Glutamatergic neuron (in vitro differentiated cells): ENCODE measurements at regions not wholly inside any gene's neighbourhood (a gene's known extent, or its start where the extent isn't known, plus 50 kb on each side); places are given as distances from the start of the nearest gene placed in this dataset.
"Not testable (repeated sequence)": the region's sequence is repeated elsewhere in the genome, so short reads cannot be mapped to it uniquely, and the experiment has no call there.

Experiments
- DNase-seq: peaks from one replicate; pipeline ENCODE4 v3.0.0; 2022
- H3K27ac Mint-ChIP-seq: one replicate; pipeline ENCODE4 v1.8.0; 2020; ENCODE audit warnings: mild to moderate bottlenecking, mixed read lengths, inconsistent platforms; ENCODE audit not compliant: unreplicated experiment
- H3K27me3 Mint-ChIP-seq: one replicate; pipeline ENCODE4 v1.8.0; 2020; ENCODE audit warnings: mild to moderate bottlenecking, moderate library complexity, mixed read lengths, inconsistent platforms; ENCODE audit not compliant: unreplicated experiment
- H3K36me3 Mint-ChIP-seq: one replicate; pipeline ENCODE4 v1.8.0; 2020; ENCODE audit warnings: mild to moderate bottlenecking, mixed read lengths, inconsistent platforms; ENCODE audit not compliant: unreplicated experiment
- H3K4me1 Mint-ChIP-seq: one replicate; pipeline ENCODE4 v1.8.0; 2020; ENCODE audit warnings: mild to moderate bottlenecking, low read depth, mixed read lengths, inconsistent platforms; ENCODE audit not compliant: unreplicated experiment
- H3K4me3 Mint-ChIP-seq: one replicate; pipeline ENCODE4 v1.8.0; 2020; ENCODE audit warnings: mild to moderate bottlenecking, mixed read lengths, inconsistent platforms; ENCODE audit not compliant: unreplicated experiment
- H3K9me3 Mint-ChIP-seq: one replicate; pipeline ENCODE4 v1.8.0; 2020; ENCODE audit warnings: mild to moderate bottlenecking, moderate library complexity, mixed read lengths, inconsistent platforms; ENCODE audit not compliant: unreplicated experiment
- CTCF ChIP-seq: fragments of 200-600 bp; sonication (generic); IDR thresholded peaks from one replicate; pipeline ENCODE4 v1.5.0; 2021; ENCODE audit not compliant: partially characterized antibody, unreplicated experiment

GRCh38 chr2:199055336-199055735, 402.4 kb downstream of the SATB2 start:
- Mint-ChIP-seq H3K4me1 (no peaks in the 10 kb centered on the region), H3K36me3 (no peaks in the 10 kb centered on the region), H3K9me3 (peaks cover 1% of the 10 kb centered on the region), H3K27ac (no peak overlapping the region), H3K4me3 (no peak overlapping the region), H3K27me3 (no peaks in the 10 kb centered on the region)
- TF ChIP-seq CTCF: no peak
- DNase-seq: no peak

GRCh38 chr2:199042660-199043379, 414.9 kb downstream of the SATB2 start:
- Mint-ChIP-seq H3K4me1 (no peaks in the 10 kb centered on the region), H3K9me3 (no peaks in the 10 kb centered on the region), H3K27ac (no peak overlapping the region), H3K4me3 (no peak overlapping the region), H3K36me3 (no peaks in the 10 kb centered on the region), H3K27me3 (no peaks in the 10 kb centered on the region)
- no peak for DNase-seq
- TF ChIP-seq CTCF: no peak

- Mint-ChIP-seq H3K9me3 (no peaks in the 10 kb centered on the region), H3K4me3 (no peak overlapping the region), H3K27ac (no peak overlapping the region), H3K36me3 (no peaks in the 10 kb centered on the region), H3K4me1 (no peaks in the 10 kb centered on the region), H3K27me3 (no peaks in the 10 kb centered on the region)
- no peak for TF ChIP-seq CTCF
- no peak for DNase-seq
Measured at GRCh38 chr2:199040522-199040921, 417.2 kb downstream of the SATB2 start.

- H3K27me3 Mint-ChIP-seq, H3K4me1 Mint-ChIP-seq, H3K4me3 Mint-ChIP-seq, DNase-seq, H3K27ac Mint-ChIP-seq, H3K9me3 Mint-ChIP-seq: not testable (repeated sequence)
- peaks cover 14% of the 10 kb centered on the region for H3K36me3 Mint-ChIP-seq
Measured at GRCh38 chr2:199033761-199034160, 424.0 kb downstream of the SATB2 start.

- Mint-ChIP-seq H3K4me1 (peaks cover 8% of the 10 kb centered on the region), H3K36me3 (peaks cover 6% of the 10 kb centered on the region), H3K27me3 (no peaks in the 10 kb centered on the region), H3K27ac (no peak overlapping the region), H3K4me3 (no peak overlapping the region), H3K9me3 (no peaks in the 10 kb centered on the region)
- no peak for DNase-seq
- no peak for TF ChIP-seq CTCF
Measured at GRCh38 chr2:199025146-199025545, 432.6 kb downstream of the SATB2 start.
